ENCODE measurements at regions not wholly inside any gene's neighbourhood (a gene's known extent, or its start where the extent isn't known, plus 50 kb on each side); places are given as distances from the start of the nearest gene placed in this dataset.
"Not testable (repeated sequence)": the region's sequence is repeated elsewhere in the genome, so short reads cannot be mapped to it uniquely, and the experiment has no call there.

DNA sequence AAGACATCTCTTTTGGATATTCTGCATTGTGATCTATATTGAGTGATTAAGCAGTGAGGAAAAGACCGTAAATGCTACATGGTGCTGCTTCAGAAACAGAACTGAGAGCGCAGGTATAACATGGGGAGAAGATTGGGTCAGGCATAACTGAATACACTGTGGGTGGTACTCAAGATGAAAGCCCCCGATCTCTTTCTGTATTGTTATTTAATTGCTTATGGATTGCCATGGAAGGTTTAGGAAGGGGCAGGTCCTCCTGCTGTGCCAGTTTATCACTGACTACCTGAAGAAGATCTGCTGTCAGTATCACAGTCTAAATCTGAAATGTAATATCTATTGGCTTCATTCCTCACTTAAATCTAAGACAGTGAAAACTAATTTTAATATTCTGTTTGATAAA is 1568.7 kb upstream of the CELF4 start:
- Histone ChIP-seq H3K27me3 (no peaks in the 10 kb centered on the region), H3K4me1 (no peaks in the 10 kb centered on the region), H3K27ac (no peak overlapping the region), H3K4me3 (no peak overlapping the region), H3K36me3 (no peaks in the 10 kb centered on the region), H3K9me3 (no peaks in the 10 kb centered on the region)
- ATAC-seq (no peak), DNase-seq (no peak)
- TF ChIP-seq, protein P1, sequence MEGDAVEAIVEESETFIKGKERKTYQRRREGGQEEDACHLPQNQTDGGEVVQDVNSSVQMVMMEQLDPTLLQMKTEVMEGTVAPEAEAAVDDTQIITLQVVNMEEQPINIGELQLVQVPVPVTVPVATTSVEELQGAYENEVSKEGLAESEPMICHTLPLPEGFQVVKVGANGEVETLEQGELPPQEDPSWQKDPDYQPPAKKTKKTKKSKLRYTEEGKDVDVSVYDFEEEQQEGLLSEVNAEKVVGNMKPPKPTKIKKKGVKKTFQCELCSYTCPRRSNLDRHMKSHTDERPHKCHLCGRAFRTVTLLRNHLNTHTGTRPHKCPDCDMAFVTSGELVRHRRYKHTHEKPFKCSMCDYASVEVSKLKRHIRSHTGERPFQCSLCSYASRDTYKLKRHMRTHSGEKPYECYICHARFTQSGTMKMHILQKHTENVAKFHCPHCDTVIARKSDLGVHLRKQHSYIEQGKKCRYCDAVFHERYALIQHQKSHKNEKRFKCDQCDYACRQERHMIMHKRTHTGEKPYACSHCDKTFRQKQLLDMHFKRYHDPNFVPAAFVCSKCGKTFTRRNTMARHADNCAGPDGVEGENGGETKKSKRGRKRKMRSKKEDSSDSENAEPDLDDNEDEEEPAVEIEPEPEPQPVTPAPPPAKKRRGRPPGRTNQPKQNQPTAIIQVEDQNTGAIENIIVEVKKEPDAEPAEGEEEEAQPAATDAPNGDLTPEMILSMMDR (IDR thresholded peaks at IDR 0.05), result no peak
- TF ChIP-seq POLR2A (IDR thresholded peaks at IDR 0.05), result no peak
- intact Hi-C loops (cut with DNase I), result no loop called here
- 71% methylated on average over 3 of the region's 3 CpGs for WGBS (ENCODE audit: insufficient coverage, low coverage, low lambda C conversion rate, missing lambda C conversion rate)

DNA sequence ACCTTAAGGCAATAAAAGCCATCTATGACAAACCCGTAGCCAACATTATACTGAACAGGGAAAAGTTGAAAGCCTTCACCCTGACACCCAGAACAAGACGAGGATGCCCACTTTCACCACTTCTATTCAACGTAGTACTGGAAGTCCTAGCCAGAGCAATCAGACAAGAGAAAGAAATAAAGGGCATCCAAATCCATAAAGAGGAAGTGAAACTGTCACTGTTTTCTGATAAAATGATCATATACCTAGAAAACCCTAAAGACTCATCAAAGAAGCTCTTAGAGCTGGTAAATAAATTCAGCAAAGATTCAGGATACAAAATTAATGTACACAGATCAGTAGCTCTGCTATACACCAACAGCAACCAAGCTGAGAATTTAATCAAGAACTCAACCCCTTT is 1561.9 kb upstream of the CELF4 start:
- H3K9me3 ChIP-seq; DNase-seq; H3K4me1 ChIP-seq; H3K4me3 ChIP-seq; intact Hi-C loops (cut with DNase I); H3K27ac ChIP-seq; ATAC-seq; H3K27me3 ChIP-seq; H3K36me3 ChIP-seq: not testable (repeated sequence)
- WGBS (ENCODE audit: insufficient coverage, low coverage, low lambda C conversion rate, missing lambda C conversion rate), result 68% methylated on average over 3 of the region's 3 CpGs

DNA sequence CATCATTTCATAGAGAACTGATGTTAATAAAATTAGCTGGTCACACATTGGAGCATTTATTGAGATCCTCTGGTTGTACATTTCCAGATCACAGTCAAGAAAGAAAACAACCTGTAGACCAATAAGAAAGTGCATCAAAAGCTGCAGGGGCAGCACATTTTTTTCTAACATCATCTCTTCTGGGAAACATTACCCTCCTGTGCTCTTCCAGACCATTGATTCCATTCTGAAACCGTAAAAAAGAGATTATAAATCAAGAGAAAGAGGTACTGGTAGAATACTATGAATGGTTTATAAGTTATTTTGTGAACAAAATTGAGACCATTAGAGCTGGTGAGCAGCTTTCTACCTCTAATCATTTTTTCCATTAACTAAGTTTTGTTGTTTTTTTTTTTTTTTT is 1548.2 kb upstream of the CELF4 start:
- intact Hi-C loops (cut with DNase I), result no loop called here
- no peaks in the 10 kb centered on the region for H3K27me3 ChIP-seq
- WGBS (ENCODE audit: insufficient coverage, low coverage, low lambda C conversion rate, missing lambda C conversion rate), result 60% methylated on average over 1 of the region's 1 CpG
- no peaks in the 10 kb centered on the region for H3K4me1 ChIP-seq
- no peak for ATAC-seq
- no peak overlapping the region for H3K27ac ChIP-seq
- no peak overlapping the region for H3K4me3 ChIP-seq
- DNase-seq, result no peak
- no peaks in the 10 kb centered on the region for H3K36me3 ChIP-seq
- H3K9me3 ChIP-seq, result no peaks in the 10 kb centered on the region
- TF ChIP-seq, protein P1 (IDR thresholded peaks at IDR 0.05), result no peak
- no peak for TF ChIP-seq POLR2A (IDR thresholded peaks at IDR 0.05)

DNA sequence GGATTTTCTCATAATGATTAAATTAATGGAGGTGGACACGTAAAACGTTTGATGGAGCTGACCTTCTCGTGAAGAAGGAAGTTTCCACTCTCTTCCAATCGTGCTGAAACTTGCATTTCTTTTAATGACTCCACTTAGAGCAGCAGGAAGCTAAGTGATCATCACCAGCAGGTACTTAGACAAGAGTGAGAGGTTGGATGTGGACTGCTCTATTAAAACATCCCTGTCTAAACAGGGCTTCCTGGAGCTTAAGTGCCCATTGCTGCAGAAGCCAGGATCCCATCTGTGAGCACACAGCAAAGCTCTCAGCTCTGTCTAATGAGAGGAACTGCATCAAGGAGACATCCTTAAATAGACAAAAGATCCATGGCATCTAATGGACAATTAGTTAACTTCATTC is 1539.5 kb upstream of the CELF4 start:
- H3K4me3 ChIP-seq, result no peak overlapping the region
- H3K27ac ChIP-seq, result no peak overlapping the region
- H3K36me3 ChIP-seq, result no peaks in the 10 kb centered on the region
- ATAC-seq, result no peak
- H3K4me1 ChIP-seq, result no peaks in the 10 kb centered on the region
- H3K27me3 ChIP-seq, result no peaks in the 10 kb centered on the region
- intact Hi-C loops (cut with DNase I), result no loop called here
- H3K9me3 ChIP-seq, result no peaks in the 10 kb centered on the region
- TF ChIP-seq, protein P1 (IDR thresholded peaks at IDR 0.05), result no peak
- no peak for TF ChIP-seq POLR2A (IDR thresholded peaks at IDR 0.05)
- no peak for DNase-seq
- WGBS (ENCODE audit: insufficient coverage, low coverage, low lambda C conversion rate, missing lambda C conversion rate), result 24% methylated on average over 4 of the region's 4 CpGs

DNA sequence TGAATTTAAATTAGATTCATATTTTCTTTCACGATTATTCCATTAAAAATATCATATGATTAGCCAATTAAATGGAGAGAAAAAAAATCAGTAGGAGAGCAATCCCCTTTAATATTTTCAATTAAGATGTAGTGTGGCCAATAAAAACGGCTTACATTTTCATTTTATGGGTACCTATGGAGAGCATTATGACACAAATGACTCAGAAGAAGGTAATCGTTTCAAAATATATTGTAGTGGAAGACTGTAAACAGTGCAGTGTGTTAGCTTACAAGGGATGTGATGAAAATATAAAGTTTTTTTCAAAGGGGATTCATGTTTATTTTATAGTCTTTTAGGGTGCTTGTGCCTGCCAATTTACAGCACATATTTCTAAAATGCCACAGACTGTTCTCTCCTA is 1507.4 kb upstream of the CELF4 start:
- Histone ChIP-seq H3K4me3 (no peak overlapping the region), H3K27ac (no peak overlapping the region), H3K36me3 (no peaks in the 10 kb centered on the region), H3K4me1 (no peaks in the 10 kb centered on the region), H3K27me3 (no peaks in the 10 kb centered on the region), H3K9me3 (no peaks in the 10 kb centered on the region)
- no peak for TF ChIP-seq POLR2A (IDR thresholded peaks at IDR 0.05)
- TF ChIP-seq, protein P1 (IDR thresholded peaks at IDR 0.05), result no peak
- intact Hi-C loops (cut with DNase I), result no loop called here
- ATAC-seq (no peak), DNase-seq (no peak)
- 52% methylated on average over 3 of the region's 3 CpGs for WGBS (ENCODE audit: insufficient coverage, low coverage, low lambda C conversion rate, missing lambda C conversion rate)
